ENCODE measurements at regions not wholly inside any gene's neighbourhood (a gene's known extent, or its start where the extent isn't known, plus 50 kb on each side); places are given as distances from the start of the nearest gene placed in this dataset.

GRCh38 chr17:74072340-74072739 lies 131.1 kb upstream of the RPL38 start:
- Mint-ChIP-seq H3K27me3 (ENCODE audit: insufficient read depth, unreplicated experiment) (peaks cover 25% of the 10 kb centered on the region), H3K27ac (ENCODE audit: low read depth, unreplicated experiment) (no peak overlapping the region), H3K36me3 (ENCODE audit: insufficient read depth, unreplicated experiment) (no peaks in the 10 kb centered on the region), H3K9me3 (ENCODE audit: unreplicated experiment) (no peaks in the 10 kb centered on the region), H3K4me3 (ENCODE audit: unreplicated experiment) (no peak overlapping the region), H3K4me1 (ENCODE audit: insufficient read depth, unreplicated experiment) (no peaks in the 10 kb centered on the region)
- intact Hi-C loops (cut with micrococcal nuclease): no loop called here
- POLR2A ChIA-PET: no interaction called here
- TF ChIP-seq, protein P1, sequence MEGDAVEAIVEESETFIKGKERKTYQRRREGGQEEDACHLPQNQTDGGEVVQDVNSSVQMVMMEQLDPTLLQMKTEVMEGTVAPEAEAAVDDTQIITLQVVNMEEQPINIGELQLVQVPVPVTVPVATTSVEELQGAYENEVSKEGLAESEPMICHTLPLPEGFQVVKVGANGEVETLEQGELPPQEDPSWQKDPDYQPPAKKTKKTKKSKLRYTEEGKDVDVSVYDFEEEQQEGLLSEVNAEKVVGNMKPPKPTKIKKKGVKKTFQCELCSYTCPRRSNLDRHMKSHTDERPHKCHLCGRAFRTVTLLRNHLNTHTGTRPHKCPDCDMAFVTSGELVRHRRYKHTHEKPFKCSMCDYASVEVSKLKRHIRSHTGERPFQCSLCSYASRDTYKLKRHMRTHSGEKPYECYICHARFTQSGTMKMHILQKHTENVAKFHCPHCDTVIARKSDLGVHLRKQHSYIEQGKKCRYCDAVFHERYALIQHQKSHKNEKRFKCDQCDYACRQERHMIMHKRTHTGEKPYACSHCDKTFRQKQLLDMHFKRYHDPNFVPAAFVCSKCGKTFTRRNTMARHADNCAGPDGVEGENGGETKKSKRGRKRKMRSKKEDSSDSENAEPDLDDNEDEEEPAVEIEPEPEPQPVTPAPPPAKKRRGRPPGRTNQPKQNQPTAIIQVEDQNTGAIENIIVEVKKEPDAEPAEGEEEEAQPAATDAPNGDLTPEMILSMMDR (IDR thresholded peaks at IDR 0.05; ENCODE audit: unreplicated experiment): no peak
- CTCF ChIA-PET: no interaction called here
- DNase-seq (ENCODE audit: unreplicated experiment): no peak
- BruUV-seq (replicated peaks): no TSS peak

- H3K4me1 Mint-ChIP-seq (ENCODE audit: insufficient read depth, unreplicated experiment): no peaks in the 10 kb centered on the region
Measured at GRCh38 chr17:74076446-74076845, 127.0 kb upstream of the RPL38 start.

DNA sequence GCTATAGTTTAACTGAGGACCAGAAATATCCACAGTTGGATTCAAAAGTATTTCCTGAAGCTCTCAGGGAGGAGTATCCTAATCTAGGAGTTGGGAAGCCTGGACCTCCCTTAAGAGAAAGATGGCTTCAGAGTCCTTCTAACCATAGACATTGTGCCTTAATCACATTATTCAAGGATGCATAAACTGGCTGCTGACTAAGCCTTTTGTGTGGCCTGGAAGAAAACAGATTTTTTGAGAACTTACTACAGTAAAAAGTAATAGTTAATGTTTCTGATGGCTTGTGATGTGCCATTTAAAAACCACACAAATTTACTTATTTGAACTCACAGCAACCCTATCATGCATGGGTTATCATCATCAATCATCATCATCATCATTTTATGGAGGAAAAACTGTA lies 126.2 kb upstream of the RPL38 start:
- no peak overlapping the region for H3K27ac Mint-ChIP-seq (ENCODE audit: low read depth, unreplicated experiment)

More at GRCh38 chr17:74076446-74076845, 127.0 kb upstream of the RPL38 start:
- Mint-ChIP-seq H3K4me3 (ENCODE audit: unreplicated experiment) (no peak overlapping the region), H3K36me3 (ENCODE audit: insufficient read depth, unreplicated experiment) (no peaks in the 10 kb centered on the region), H3K27me3 (ENCODE audit: insufficient read depth, unreplicated experiment) (peaks cover under 1% of the 10 kb centered on the region), H3K9me3 (ENCODE audit: unreplicated experiment) (no peaks in the 10 kb centered on the region), H3K27ac (ENCODE audit: low read depth, unreplicated experiment) (no peak overlapping the region)
- ChIA-PET CTCF (interaction anchor here (0.7 kb wide), 1 partner anchor 371 kb away, joined by 3 read pairs; no protein-coding TSS in a partner anchor), POLR2A (no interaction called here)
- TF ChIP-seq, protein P1 (IDR thresholded peaks at IDR 0.05; ENCODE audit: unreplicated experiment): no peak
- intact Hi-C loops (cut with micrococcal nuclease): no loop called here
- no peak for DNase-seq (ENCODE audit: unreplicated experiment)
- no TSS peak for BruUV-seq (replicated peaks)

GRCh38 chr17:74078363-74078941 lies 125.0 kb upstream of the RPL38 start:
- H3K36me3 Mint-ChIP-seq (ENCODE audit: insufficient read depth, unreplicated experiment): no peaks in the 10 kb centered on the region
- ChIA-PET CTCF (interaction anchor here (0.5 kb wide), 1 partner anchor 272 kb away, joined by 4 read pairs; no protein-coding TSS in a partner anchor), POLR2A (no interaction called here)
- no peak overlapping the region for H3K4me3 Mint-ChIP-seq (ENCODE audit: unreplicated experiment)
- intact Hi-C loops (cut with micrococcal nuclease): no loop called here
- H3K27ac Mint-ChIP-seq (ENCODE audit: low read depth, unreplicated experiment): no peak overlapping the region
- no peaks in the 10 kb centered on the region for H3K4me1 Mint-ChIP-seq (ENCODE audit: insufficient read depth, unreplicated experiment)
- DNase-seq (ENCODE audit: unreplicated experiment): no peak
- H3K27me3 Mint-ChIP-seq (ENCODE audit: insufficient read depth, unreplicated experiment): peaks cover 18% of the 10 kb centered on the region
- TF ChIP-seq, protein P1 (IDR thresholded peaks at IDR 0.05; ENCODE audit: unreplicated experiment): no peak
- H3K9me3 Mint-ChIP-seq (ENCODE audit: unreplicated experiment): no peaks in the 10 kb centered on the region
- no TSS peak for BruUV-seq (replicated peaks)

More for the DNA sequence above, 126.2 kb upstream of the RPL38 start:
- no peak overlapping the region for H3K4me3 Mint-ChIP-seq (ENCODE audit: unreplicated experiment)
- TF ChIP-seq, protein P1 (IDR thresholded peaks at IDR 0.05; ENCODE audit: unreplicated experiment): no peak
- intact Hi-C loops (cut with micrococcal nuclease): no loop called here
- no peak for DNase-seq (ENCODE audit: unreplicated experiment)
- BruUV-seq (replicated peaks): no TSS peak
- CTCF ChIA-PET: no interaction called here
- no peaks in the 10 kb centered on the region for H3K36me3 Mint-ChIP-seq (ENCODE audit: insufficient read depth, unreplicated experiment)
- POLR2A ChIA-PET: no interaction called here
- H3K9me3 Mint-ChIP-seq (ENCODE audit: unreplicated experiment): no peaks in the 10 kb centered on the region
- peaks cover 8% of the 10 kb centered on the region for H3K27me3 Mint-ChIP-seq (ENCODE audit: insufficient read depth, unreplicated experiment)
- H3K4me1 Mint-ChIP-seq (ENCODE audit: insufficient read depth, unreplicated experiment): no peaks in the 10 kb centered on the region
